ENCODE measurements at regions not wholly inside any gene's neighbourhood (a gene's known extent, or its start where the extent isn't known, plus 50 kb on each side); places are given as distances from the start of the nearest gene placed in this dataset.

DNA sequence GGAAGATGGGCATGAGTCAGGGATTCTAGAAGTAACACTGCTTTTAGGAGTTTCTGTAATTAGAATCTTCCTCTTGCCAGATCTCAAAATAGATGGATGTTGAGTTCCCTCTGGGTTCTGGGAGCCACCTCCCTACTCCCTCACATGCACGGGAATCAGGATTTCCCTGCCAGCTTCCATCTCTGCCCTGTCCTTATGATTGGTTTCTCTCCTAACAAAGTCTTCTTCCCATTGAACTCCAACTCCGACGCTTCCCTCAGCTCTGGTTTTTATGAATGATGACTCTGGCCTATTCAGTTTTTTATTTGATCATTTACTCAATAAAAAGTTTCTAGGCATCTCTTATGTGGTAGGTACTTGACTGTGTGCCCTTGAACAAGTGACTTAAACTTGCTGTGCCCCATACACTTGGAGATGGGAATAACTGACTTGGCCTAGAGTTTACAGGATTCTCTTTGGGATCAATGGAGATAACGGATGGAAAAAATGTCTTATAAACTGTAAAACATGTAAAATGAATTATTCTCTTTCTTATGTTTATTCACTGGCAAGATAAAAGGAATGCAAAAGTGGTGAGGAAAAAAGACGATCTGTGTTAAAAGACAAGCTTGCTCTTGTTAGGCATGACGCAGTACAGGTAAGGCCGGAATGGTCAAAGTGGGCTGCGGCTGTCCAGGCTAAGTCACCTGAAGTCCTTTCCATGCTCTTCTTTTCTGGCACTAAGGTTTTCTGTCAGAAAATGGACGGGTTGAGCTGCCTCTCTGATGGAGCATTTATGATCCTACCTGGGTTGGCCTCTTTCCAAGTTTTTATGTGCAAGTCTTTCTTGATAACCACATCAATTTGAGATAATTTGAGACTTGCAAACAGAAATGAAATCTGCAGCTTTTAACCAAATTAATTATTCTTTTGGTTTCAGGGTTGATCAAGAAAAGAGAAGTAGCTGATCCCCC lies 199.6 kb downstream of the MYCN start:
- DNase-seq = no peak

- DNase-seq = no peak
Observed at GRCh38 chr2:16138811-16139662, 198.7 kb downstream of the MYCN start.

GRCh38 chr2:16137080-16137755 lies 196.9 kb downstream of the MYCN start:
- DNase-seq = no peak

GRCh38 chr2:16136461-16137035 lies 196.2 kb downstream of the MYCN start:
- DNase-seq = no peak

- DNase-seq = no peak
Observed at GRCh38 chr2:16135913-16136310, 195.6 kb downstream of the MYCN start.

DNA sequence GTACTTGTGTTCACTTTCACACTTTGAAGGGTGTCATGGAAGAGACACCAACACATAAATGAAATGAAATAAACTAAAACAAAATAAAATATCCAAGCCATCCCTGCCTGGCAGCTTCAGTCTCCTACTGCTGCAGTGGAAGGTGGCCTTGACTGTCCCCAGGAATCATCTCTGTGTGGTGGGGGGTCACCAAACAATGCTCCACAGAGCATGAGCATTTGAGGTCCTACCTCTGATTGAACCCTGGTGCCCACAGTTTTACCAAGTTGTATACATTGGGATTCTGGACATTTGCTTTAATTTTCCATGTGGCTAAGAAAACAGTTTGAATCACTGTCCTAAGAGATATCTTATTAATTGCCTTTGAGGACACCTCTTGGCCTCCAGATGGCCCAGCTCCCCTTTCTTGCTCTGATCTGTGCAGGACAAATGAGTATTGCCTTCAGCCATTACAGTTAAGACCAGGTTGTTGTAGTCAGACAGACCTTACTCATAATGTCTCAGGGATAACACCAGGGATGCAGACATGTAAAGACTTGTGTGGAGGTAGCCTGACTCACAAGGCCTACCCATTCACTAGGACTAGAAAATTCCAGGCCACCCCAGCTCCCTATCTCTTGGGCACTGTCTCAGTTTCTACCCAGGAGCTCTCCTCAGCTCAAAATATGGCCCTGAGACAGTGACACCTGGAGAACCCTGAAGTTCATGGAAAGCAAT lies 195.0 kb downstream of the MYCN start:
- no peak for DNase-seq

- no peak for DNase-seq
Observed at GRCh38 chr2:16134436-16135165, 194.3 kb downstream of the MYCN start.

- no peak for DNase-seq
Observed at GRCh38 chr2:16130906-16131400, 190.6 kb downstream of the MYCN start.

DNA sequence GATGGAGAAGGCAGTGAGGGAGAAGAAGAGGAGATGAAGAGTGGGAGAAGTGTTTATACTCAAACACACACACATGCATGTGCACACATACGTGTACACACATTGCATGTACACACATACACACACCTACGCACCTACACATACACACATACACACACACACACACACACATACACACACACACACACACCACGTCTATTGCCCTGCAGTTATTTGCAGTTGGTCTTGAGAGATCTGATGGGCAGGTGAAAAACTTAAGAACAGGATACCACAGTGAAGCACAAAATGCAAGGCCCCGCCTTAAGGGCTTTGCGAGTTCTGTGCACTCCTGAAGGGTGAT lies 190.2 kb downstream of the MYCN start:
- DNase-seq = no peak

DNA sequence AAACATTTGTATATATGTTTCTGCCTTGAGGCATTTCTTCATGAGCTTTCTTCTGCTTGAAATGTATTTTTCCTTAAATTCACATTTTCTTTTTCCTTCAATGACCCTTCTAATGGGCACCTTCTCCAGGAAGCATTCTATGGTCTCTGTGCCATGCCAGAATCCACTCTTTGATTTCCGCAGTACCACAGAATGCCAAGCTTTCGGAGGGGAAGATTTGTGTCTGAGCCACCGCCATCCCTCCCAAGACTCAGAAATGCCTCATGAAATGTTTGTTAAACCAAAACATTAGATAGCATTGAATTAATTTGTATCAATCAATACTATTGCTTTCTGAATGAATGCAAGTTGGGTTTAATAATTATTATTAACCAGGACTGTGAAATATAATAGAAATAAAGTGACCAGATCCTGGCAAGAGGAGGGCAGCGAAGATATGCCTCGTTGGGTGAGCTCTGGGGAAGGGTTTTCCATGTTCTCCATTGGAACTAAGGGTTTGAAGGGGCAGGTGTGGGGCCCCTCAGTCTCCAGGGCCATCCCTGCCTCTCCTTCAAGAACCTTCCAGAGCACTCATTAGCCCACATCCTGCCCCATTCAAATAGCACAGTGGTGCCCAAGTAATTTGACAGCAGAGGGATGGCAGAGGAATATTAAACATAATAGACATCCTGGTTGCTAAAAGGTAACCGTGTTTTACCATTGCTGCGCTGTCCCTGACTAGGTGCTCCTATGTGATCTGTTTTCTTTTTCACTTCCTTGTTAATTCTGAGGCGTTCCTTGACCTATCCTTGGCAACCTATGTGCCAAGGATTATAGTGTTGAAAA lies 189.6 kb downstream of the MYCN start:
- no peak for DNase-seq

DNA sequence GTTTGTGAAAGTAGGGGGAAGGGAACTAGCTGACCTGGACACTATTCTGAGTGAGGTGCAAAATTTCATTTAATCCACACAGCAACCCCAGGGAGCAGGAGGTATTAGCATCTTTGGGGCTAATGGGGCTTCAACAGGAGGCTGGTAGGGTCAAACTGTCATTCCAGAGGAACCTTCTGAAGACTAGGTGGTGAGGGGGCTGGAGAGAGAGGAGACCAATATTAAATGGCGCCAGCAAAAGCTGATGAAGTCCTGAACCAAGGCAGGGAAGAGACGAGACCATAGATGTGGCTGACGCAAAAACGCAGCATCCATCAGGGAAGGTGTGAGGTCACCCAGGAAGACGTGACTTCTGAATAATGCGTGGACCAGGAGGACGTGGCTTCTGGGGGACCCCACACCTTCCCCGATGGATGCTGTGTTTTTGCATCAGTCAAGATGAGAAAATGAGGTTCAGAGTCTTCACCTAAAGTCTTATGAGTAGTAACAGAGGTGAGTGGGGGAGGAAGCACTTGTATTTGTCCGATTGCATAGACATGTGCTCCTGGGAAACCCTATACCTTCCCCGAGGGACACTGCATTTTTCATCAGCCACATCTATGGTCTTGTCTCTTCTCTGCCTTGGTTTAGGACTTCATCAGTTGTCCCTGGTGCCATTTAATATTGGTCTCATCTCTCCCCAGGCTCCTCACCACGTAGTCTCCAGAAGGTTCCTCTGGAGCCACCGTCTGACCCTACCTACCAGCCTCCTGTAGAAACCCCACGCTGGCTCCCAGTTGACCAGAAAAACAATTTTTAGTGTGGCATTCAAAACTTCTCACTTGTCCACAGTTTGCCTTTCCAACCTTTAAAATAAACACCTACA lies 188.6 kb downstream of the MYCN start:
- DNase-seq = no peak

DNA sequence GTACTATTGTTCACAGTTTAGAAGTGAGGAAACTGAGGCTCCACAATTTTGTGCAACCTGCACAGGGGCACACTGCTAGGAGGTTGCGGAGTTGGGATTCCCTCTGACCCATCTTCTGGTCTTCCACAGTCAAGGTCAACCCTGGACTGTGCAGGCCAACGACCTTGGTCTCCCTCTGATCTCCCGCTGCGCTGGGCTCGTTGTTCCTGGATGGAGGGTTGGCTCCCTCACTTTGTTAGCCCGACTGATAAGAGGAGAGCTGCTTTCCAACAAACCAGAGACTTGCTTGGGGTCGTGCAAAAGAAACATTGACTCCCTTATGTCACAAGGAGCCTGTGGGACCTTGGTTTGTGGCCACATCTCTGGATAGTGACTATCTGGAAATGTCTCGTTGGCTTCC lies 187.6 kb downstream of the MYCN start:
- DNase-seq = no peak

GRCh38 chr2:16127276-16127940 lies 187.1 kb downstream of the MYCN start:
- no peak for DNase-seq

DNA sequence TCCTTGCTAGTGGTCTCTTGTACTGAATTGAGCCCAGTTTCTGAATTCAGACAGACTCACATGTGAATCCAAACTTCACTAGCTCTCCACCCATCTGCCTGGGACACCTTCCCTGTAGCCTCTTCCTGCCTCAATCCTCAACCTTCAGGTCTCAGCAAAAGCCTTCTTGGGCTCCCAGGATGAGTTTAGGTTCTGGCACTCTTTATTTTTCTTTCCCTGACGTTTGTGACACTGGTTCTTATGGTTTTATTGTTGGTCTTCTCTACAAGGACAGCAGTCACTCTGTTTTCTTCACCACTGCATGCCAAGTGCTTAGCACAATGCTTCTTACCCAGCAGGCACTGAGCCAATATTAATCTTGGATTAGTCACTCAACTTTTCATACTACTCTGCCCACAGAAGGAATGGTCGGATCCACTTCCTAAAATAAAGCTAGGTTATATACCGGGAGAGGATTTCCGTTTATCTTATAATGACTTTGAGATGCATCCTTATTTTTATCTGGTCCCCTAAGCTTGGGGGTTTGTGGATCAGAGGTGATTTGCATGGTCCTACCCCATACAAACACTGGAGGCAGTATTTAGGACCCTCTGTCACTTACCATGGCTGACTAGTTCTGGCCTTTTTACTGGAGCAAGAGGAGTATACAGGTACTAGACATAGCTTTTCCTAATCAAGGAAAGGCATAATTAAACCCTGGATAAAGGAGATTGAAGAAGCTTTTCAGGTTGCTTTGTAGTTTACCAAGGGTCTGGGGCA lies 186.3 kb downstream of the MYCN start:
- DNase-seq = no peak

DNA sequence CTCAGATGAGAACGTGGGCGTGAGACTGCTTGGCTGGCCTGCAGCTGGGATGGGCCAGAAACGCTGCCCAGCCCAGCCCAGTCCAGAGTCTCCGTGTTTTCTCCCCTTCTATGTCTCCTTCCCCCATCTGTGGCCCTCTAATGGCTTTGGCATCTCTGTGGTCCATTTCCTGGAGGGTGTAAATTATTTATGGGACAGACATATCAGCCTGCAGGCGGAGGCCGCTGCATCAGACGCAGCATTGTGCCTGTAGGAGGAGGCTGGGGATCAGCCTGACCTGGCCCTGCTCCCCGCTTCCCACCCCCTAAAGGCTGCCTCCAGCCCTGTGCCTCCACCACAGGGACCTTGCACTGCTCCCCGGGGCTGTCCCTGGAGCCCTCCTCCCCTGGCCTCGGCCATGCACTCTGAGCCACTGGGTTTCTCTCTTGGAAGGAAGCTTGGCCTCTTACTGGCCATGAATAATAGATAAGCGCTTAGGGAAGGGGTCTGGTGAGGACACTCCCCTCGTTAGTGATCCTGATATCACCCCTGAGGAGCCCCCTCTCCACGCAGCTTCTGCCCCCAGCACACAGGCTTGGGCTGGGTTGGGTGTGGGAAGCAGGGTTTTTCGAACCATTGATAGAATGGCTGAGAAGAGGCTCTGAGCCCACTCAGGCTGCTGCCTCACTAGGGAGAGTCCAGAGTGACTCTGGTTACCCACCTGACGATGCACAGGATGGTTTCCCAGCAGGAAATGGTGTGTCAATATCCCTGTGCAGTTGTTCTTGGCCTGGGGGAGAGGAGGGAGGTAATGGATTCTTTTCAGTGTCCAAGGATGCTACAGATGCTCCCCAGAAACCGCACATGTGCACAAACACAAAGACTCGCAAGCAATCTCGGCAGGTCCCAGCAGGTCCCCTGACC lies 185.5 kb downstream of the MYCN start:
- no peak for DNase-seq

GRCh38 chr2:16124881-16125613 lies 184.7 kb downstream of the MYCN start:
- DNase-seq = no peak

All from activated CD4-positive, alpha-beta T cell treated with anti-CD3 and anti-CD28 coated beads, Interleukin-2, amount 50 U/mL, for 4 hours (primary cell).